Keratinocyte (primary cell): ENCODE measurements at regions not wholly inside any gene's neighbourhood (a gene's known extent, or its start where the extent isn't known, plus 50 kb on each side); places are given as distances from the start of the nearest gene placed in this dataset.

Source experiments
- EZH2 ChIP-seq: IDR thresholded peaks from one replicate; pipeline ENCODE4 v1.6.1; 2012; ENCODE audit warnings: inconsistent platforms, mild to moderate bottlenecking, low read length, moderate library complexity
- TF ChIP-seq, protein P1 (sequence below), 3 experiments: IDR thresholded peaks in 1 of 3; conservative IDR thresholded peaks in 1 of 3; optimal IDR thresholded peaks in 1 of 3; 2 replicates in 2 of 3; 3 replicates in 1 of 3; pipeline versions ENCODE3 to v1.5.1; 2011; ENCODE audit warnings: low read length in 3 of 3, mild to moderate bottlenecking in 3 of 3, moderate library complexity in 2 of 3, control low read depth in 1 of 3, inconsistent platforms in 1 of 3; ENCODE audit not compliant: insufficient read depth in 2 of 3; ENCODE audit errors: extremely low read depth in 1 of 3

- no peak for TF ChIP-seq EZH2
- TF ChIP-seq, protein P1, sequence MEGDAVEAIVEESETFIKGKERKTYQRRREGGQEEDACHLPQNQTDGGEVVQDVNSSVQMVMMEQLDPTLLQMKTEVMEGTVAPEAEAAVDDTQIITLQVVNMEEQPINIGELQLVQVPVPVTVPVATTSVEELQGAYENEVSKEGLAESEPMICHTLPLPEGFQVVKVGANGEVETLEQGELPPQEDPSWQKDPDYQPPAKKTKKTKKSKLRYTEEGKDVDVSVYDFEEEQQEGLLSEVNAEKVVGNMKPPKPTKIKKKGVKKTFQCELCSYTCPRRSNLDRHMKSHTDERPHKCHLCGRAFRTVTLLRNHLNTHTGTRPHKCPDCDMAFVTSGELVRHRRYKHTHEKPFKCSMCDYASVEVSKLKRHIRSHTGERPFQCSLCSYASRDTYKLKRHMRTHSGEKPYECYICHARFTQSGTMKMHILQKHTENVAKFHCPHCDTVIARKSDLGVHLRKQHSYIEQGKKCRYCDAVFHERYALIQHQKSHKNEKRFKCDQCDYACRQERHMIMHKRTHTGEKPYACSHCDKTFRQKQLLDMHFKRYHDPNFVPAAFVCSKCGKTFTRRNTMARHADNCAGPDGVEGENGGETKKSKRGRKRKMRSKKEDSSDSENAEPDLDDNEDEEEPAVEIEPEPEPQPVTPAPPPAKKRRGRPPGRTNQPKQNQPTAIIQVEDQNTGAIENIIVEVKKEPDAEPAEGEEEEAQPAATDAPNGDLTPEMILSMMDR (optimal IDR thresholded peaks at IDR 0.05 in 1 of 3, IDR thresholded peaks at IDR 0.05 in 1 of 3, conservative IDR thresholded peaks at IDR 0.05 in 1 of 3; ENCODE audit: extremely low read depth in 1 of 3, insufficient read depth in 2 of 3, low read length in 3 of 3), result no peak
These were observed 433.0 kb downstream of the DNAH5 start for GRCh38 chr5:13511442-13511841.
